Thoracic aorta (tissue), 2 donors: ENCODE measurements at regions not wholly inside any gene's neighbourhood (a gene's known extent, or its start where the extent isn't known, plus 50 kb on each side); places are given as distances from the start of the nearest gene placed in this dataset.

ENCODE experiments used
- ATAC-seq: fragments of 150-250 bp; one replicate; pipeline ENCODE4 v1.8.0; 2017; ENCODE audit warnings: low read depth; ENCODE audit not compliant: insufficient number of reproducible peaks, low FRiP score
- DNase-seq: peaks from one replicate; pipeline ENCODE4 v3.0.0-alpha.2; 2020; ENCODE audit warnings: low spot score
- H3K27ac ChIP-seq, 2 donors: fragments of 200-600 bp; sonication (generic); 1 replicate in 1 of 2; 2 replicates in 1 of 2; pipeline ENCODE4 v1.5.1; 2016; ENCODE audit warnings: mild to moderate bottlenecking in 2 of 2, moderate library complexity in 2 of 2
- H3K27me3 ChIP-seq: fragments of 200-600 bp; sonication (generic); replicated peaks from 2 replicates; pipeline ENCODE4 v1.6.0; 2016; ENCODE audit warnings: mild to moderate bottlenecking; ENCODE audit not compliant: insufficient read depth
- H3K36me3 ChIP-seq: fragments of 200-600 bp; sonication (generic); one replicate; pipeline ENCODE4 v1.5.1; 2016
- H3K4me1 ChIP-seq, 2 donors: fragments of 200-600 bp; sonication (generic); 1 replicate in 1 of 2; 2 replicates in 1 of 2; pipeline versions ENCODE4 v1.5.1 to v1.6.0; 2016; ENCODE audit warnings: low read depth in 2 of 2, mild to moderate bottlenecking in 1 of 2; ENCODE audit not compliant: control insufficient read depth in 1 of 2
- H3K4me3 ChIP-seq: fragments of 200-600 bp; sonication (generic); 2 replicates; pipeline ENCODE4 v1.5.1; 2016; ENCODE audit warnings: mild to moderate bottlenecking
- H3K9me3 ChIP-seq: fragments of 200-600 bp; sonication (generic); 2 replicates; pipeline ENCODE4 v1.5.1; 2016
- CTCF ChIP-seq: fragments of 200-600 bp; sonication (generic); IDR thresholded peaks from one replicate; pipeline ENCODE4 v1.5.1; 2019; ENCODE audit warnings: antibody characterized with exemption

GRCh38 chr4:104693601-104694201 lies 199.0 kb upstream of the CXXC4 start:
- ATAC-seq, result no peak
- TF ChIP-seq CTCF, result no peak
- H3K9me3 ChIP-seq, result no peaks in the 10 kb centered on the region

GRCh38 chr4:104716584-104716983 lies 221.9 kb upstream of the CXXC4 start:
- Histone ChIP-seq H3K4me3 (no peak overlapping the region), H3K36me3 (no peaks in the 10 kb centered on the region), H3K9me3 (no peaks in the 10 kb centered on the region), H3K27me3 (no peaks in the 10 kb centered on the region), H3K27ac (no peak overlapping the region), H3K4me1 (no peaks in the 10 kb centered on the region)
- ATAC-seq (no peak), DNase-seq (no peak)
- no peak for TF ChIP-seq CTCF

More at GRCh38 chr4:104693601-104694201, 199.0 kb upstream of the CXXC4 start:
- H3K27ac ChIP-seq, result no peak overlapping the region
- H3K4me1 ChIP-seq, result no peaks in the 10 kb centered on the region
- DNase-seq, result no peak
- no peaks in the 10 kb centered on the region for H3K27me3 ChIP-seq
- no peak overlapping the region for H3K4me3 ChIP-seq
- no peaks in the 10 kb centered on the region for H3K36me3 ChIP-seq

- H3K4me3 ChIP-seq, result no peak overlapping the region
- ATAC-seq (no peak), DNase-seq (no peak)
- no peaks in the 10 kb centered on the region for H3K4me1 ChIP-seq
- H3K27me3 ChIP-seq, result no peaks in the 10 kb centered on the region
- H3K36me3 ChIP-seq, result no peaks in the 10 kb centered on the region
- no peaks in the 10 kb centered on the region for H3K9me3 ChIP-seq
- H3K27ac ChIP-seq, result no peak overlapping the region
- no peak for TF ChIP-seq CTCF
Observed at GRCh38 chr4:104719539-104720230, 225.0 kb upstream of the CXXC4 start.

GRCh38 chr4:104722467-104722866 lies 227.8 kb upstream of the CXXC4 start:
- DNase-seq (no peak), ATAC-seq (no peak)
- no peak overlapping the region for H3K4me3 ChIP-seq
- no peaks in the 10 kb centered on the region for H3K9me3 ChIP-seq
- no peak for TF ChIP-seq CTCF
- H3K4me1 ChIP-seq, result no peaks in the 10 kb centered on the region
- H3K27me3 ChIP-seq, result no peaks in the 10 kb centered on the region
- no peaks in the 10 kb centered on the region for H3K36me3 ChIP-seq
- no peak overlapping the region for H3K27ac ChIP-seq

- Histone ChIP-seq H3K4me1 (peaks cover 0 to 6% of the 10 kb centered on the region in 2 donors), H3K9me3 (no peaks in the 10 kb centered on the region), H3K27ac (no peak overlapping the region), H3K36me3 (no peaks in the 10 kb centered on the region), H3K27me3 (no peaks in the 10 kb centered on the region), H3K4me3 (no peak overlapping the region)
- no peak for ATAC-seq
- DNase-seq, result no peak
- no peak for TF ChIP-seq CTCF
Observed at GRCh38 chr4:104726002-104726401, 231.3 kb upstream of the CXXC4 start.
